Endodermal cell (in vitro differentiated cells): ENCODE measurements at regions not wholly inside any gene's neighbourhood (a gene's known extent, or its start where the extent isn't known, plus 50 kb on each side); places are given as distances from the start of the nearest gene placed in this dataset.
A peak's percentile ranks its signal among the peaks of the same experiment; 100 is the strongest.

Source experiments
- DNase-seq: peaks from one replicate; pipeline ENCODE4 v3.0.0-alpha.2; 2017
- H3K27ac ChIP-seq: 2 replicates; pipeline ENCODE4 v1.5.1; 2013; ENCODE audit warnings: mild to moderate bottlenecking, low read depth, low read length, moderate library complexity
- H3K27me3 ChIP-seq: 2 replicates; pipeline ENCODE4 v1.6.1; 2013; ENCODE audit warnings: mild to moderate bottlenecking, low read length, moderate library complexity; ENCODE audit not compliant: insufficient read depth, control insufficient read depth, poor library complexity, severe bottlenecking
- H3K36me3 ChIP-seq: 2 replicates; pipeline ENCODE4 v1.7.0; 2013; ENCODE audit warnings: mild to moderate bottlenecking, low read length, moderate library complexity; ENCODE audit not compliant: control insufficient read depth, insufficient read depth
- H3K4me1 ChIP-seq: one replicate; pipeline ENCODE4 v1.7.0; 2013; ENCODE audit warnings: low read length; ENCODE audit not compliant: control insufficient read depth, insufficient read depth
- H3K4me3 ChIP-seq: 2 replicates; pipeline ENCODE4 v1.5.1; 2013; ENCODE audit warnings: mild to moderate bottlenecking, low read length, moderate library complexity
- H3K9ac ChIP-seq: 2 replicates; pipeline ENCODE4 v1.6.1; 2013; ENCODE audit warnings: mild to moderate bottlenecking, low read length, moderate library complexity; ENCODE audit not compliant: poor library complexity, severe bottlenecking; ENCODE audit errors: extremely low read depth
- H3K9me3 ChIP-seq: 2 replicates; pipeline ENCODE4 v1.6.1; 2013; ENCODE audit warnings: mild to moderate bottlenecking, low read length, moderate library complexity; ENCODE audit not compliant: control insufficient read depth
- H3K27ac Mint-ChIP-seq: 2 replicates; pipeline ENCODE4 v1.8.0; 2020; ENCODE audit warnings: mixed read lengths
- H3K27me3 Mint-ChIP-seq: 2 replicates; pipeline ENCODE4 v1.8.0; 2021; ENCODE audit warnings: mild to moderate bottlenecking, mixed read lengths; ENCODE audit not compliant: insufficient read depth
- H3K36me3 Mint-ChIP-seq: 2 replicates; pipeline ENCODE4 v1.8.0; 2020; ENCODE audit warnings: low read depth, mixed read lengths
- H3K4me1 Mint-ChIP-seq: 2 replicates; pipeline ENCODE4 v1.8.0; 2020; ENCODE audit warnings: mixed read lengths
- H3K4me3 Mint-ChIP-seq: 2 replicates; pipeline ENCODE4 v1.8.0; 2020; ENCODE audit warnings: mild to moderate bottlenecking, moderate library complexity, mixed read lengths
- H3K9me3 Mint-ChIP-seq: 2 replicates; pipeline ENCODE4 v1.8.0; 2020; ENCODE audit warnings: mild to moderate bottlenecking, mixed read lengths
- CTCF ChIP-seq: fragments of 200-600 bp; sonication (generic); conservative IDR thresholded peaks from 2 replicates; pipeline ENCODE4 v1.5.0; 2021; ENCODE audit warnings: antibody characterized with exemption, mild to moderate bottlenecking
- WGBS, 2 experiments: methylation state at CpG; one replicate each; pipeline versions ENCODE4 v1.1.5 to v1.1.7; 2013; ENCODE audit warnings: missing lambda C conversion rate in 2 of 2, mixed read lengths in 1 of 2; ENCODE audit not compliant: insufficient coverage in 1 of 2, insufficient read length in 1 of 2; 5-methylcytosine and 5-hydroxymethylcytosine counted together

- Histone ChIP-seq H3K36me3 (no peaks in the 10 kb centered on the region), H3K4me3 (no peak overlapping the region), H3K27ac (no peak overlapping the region), H3K27me3 (no peaks in the 10 kb centered on the region), H3K9ac (no peak overlapping the region), H3K9me3 (peaks cover 19% of the 10 kb centered on the region), H3K4me1 (peaks cover 5% of the 10 kb centered on the region)
- 33 to 42% methylated on average over 3 to 6 of the region's 6 CpGs for WGBS, 2 experiments
- H3K4me3 Mint-ChIP-seq: no peak overlapping the region
- peaks cover 5% of the 10 kb centered on the region for H3K9me3 Mint-ChIP-seq
- H3K36me3 Mint-ChIP-seq: no peaks in the 10 kb centered on the region
- no peak for TF ChIP-seq CTCF
- H3K27me3 Mint-ChIP-seq: no peaks in the 10 kb centered on the region
- no peak overlapping the region for H3K27ac Mint-ChIP-seq
- DNase-seq: peak; percentile 54
- peaks cover 9% of the 10 kb centered on the region for H3K4me1 Mint-ChIP-seq
Measured at GRCh38 chr13:79171141-79172061, 234.7 kb downstream of the RBM26 start.

- no peaks in the 10 kb centered on the region for H3K9me3 ChIP-seq
- H3K27ac Mint-ChIP-seq: no peak overlapping the region
- no peaks in the 10 kb centered on the region for H3K36me3 ChIP-seq
- H3K27me3 ChIP-seq: no peaks in the 10 kb centered on the region
- H3K4me3 ChIP-seq: no peak overlapping the region
- H3K27ac ChIP-seq: no peak overlapping the region
- H3K36me3 Mint-ChIP-seq: no peaks in the 10 kb centered on the region
- H3K27me3 Mint-ChIP-seq: no peaks in the 10 kb centered on the region
- H3K9ac ChIP-seq: no peak overlapping the region
- H3K4me3 Mint-ChIP-seq: no peak overlapping the region
- H3K4me1 Mint-ChIP-seq: no peaks in the 10 kb centered on the region
- no peak for TF ChIP-seq CTCF
- DNase-seq: no peak
- no peaks in the 10 kb centered on the region for H3K9me3 Mint-ChIP-seq
- H3K4me1 ChIP-seq: no peaks in the 10 kb centered on the region
Measured at GRCh38 chr13:79160818-79161217, 245.2 kb downstream of the RBM26 start.

GRCh38 chr13:79155883-79156282, 250.2 kb downstream of the RBM26 start:
- no peaks in the 10 kb centered on the region for H3K9me3 Mint-ChIP-seq
- no peaks in the 10 kb centered on the region for H3K36me3 Mint-ChIP-seq
- no peaks in the 10 kb centered on the region for H3K27me3 Mint-ChIP-seq
- Histone ChIP-seq H3K9me3 (no peaks in the 10 kb centered on the region), H3K4me1 (no peaks in the 10 kb centered on the region), H3K4me3 (no peak overlapping the region), H3K36me3 (no peaks in the 10 kb centered on the region), H3K27me3 (no peaks in the 10 kb centered on the region), H3K9ac (no peak overlapping the region), H3K27ac (no peak overlapping the region)
- 33 to 52% methylated on average over 1 to 2 of the region's 2 CpGs for WGBS, 2 experiments
- no peak overlapping the region for H3K27ac Mint-ChIP-seq
- H3K4me3 Mint-ChIP-seq: no peak overlapping the region
- peak; percentile 54 for TF ChIP-seq CTCF
- H3K4me1 Mint-ChIP-seq: no peaks in the 10 kb centered on the region
- DNase-seq: no peak
